K562 (cell line): ENCODE measurements at regions not wholly inside any gene's neighbourhood (a gene's known extent, or its start where the extent isn't known, plus 50 kb on each side); places are given as distances from the start of the nearest gene placed in this dataset.

ENCODE experiments used
- ATAC-seq: fragments of 200-7000 bp; cut with Tn5 transposase; 3 replicates; pipeline ENCODE4 v1.9.1; 2020; ENCODE audit warnings: moderate library complexity
- BruUV-seq: library from RNA; stranded (reverse); fragments of 400-500 nt; replicated peaks from 2 replicates; lab custom pipeline; 2021; lab: Mats Ljungman, UMichigan
- CTCF ChIA-PET: fragments of 300-600 bp; formaldehyde crosslinking; extraction: SDS; loops from one replicate; lab custom pipeline; 2021; ENCODE audit warnings: low intra/inter-chr PET ratio; lab: Yijun Ruan, JAX
- POLR2A ChIA-PET: fragments of 300-600, 350-650 bp; sonication (Branson Sonifier 250); formaldehyde crosslinking; extraction: SDS; loops from one replicate; lab custom pipeline; 2021; ENCODE audit warnings: antibody characterized with exemption, inconsistent platforms; lab: Yijun Ruan, JAX
- DNase-seq, 4 experiments: peaks; one replicate each; pipeline versions ENCODE4 v3.0.0 to v3.0.0-alpha.2; 2011 to 2018; ENCODE audit warnings: low spot score in 3 of 4, mixed read lengths in 3 of 4; ENCODE audit errors: extremely low read depth in 1 of 4
- FAIRE-seq: peaks from 2 replicates; lab custom pipeline; 2011; peaks lifted over from hg19 to GRCh38; lab: Jason Lieb, UNC
- H2AFZ ChIP-seq: 2 replicates; pipeline ENCODE4 v1.6.0; 2011; ENCODE audit warnings: low read depth, low read length, control low read depth, inconsistent platforms
- H3K27ac ChIP-seq: fragments of 200-600 bp; 3 replicates; pipeline ENCODE4 v1.8.0; 2011; ENCODE audit warnings: low read depth, mild to moderate bottlenecking, control low read depth, inconsistent platforms, low read length, moderate library complexity, mixed read lengths; ENCODE audit errors: extremely low read depth
- H3K27me3 ChIP-seq, 2 experiments: fragments of 300-600 bp in 1 of 2; 2 replicates in 1 of 2; 3 replicates in 1 of 2; pipeline versions ENCODE4 v1.6.0 to v1.8.0; 2011; ENCODE audit warnings: inconsistent platforms in 2 of 2, low read length in 2 of 2, mild to moderate bottlenecking in 1 of 2, mixed read lengths in 1 of 2, moderate library complexity in 1 of 2; ENCODE audit not compliant: control insufficient read depth in 2 of 2, insufficient read depth in 2 of 2
- H3K36me3 ChIP-seq: fragments of 300-600 bp; 3 replicates; pipeline ENCODE4 v1.8.0; 2011; ENCODE audit warnings: mild to moderate bottlenecking, low read length, inconsistent platforms; ENCODE audit not compliant: control insufficient read depth, insufficient read depth
- H3K4me1 ChIP-seq, 2 experiments: fragments of 200-600 bp in 1 of 2; replicated peaks in 1 of 2; 2 replicates in 1 of 2; 3 replicates in 1 of 2; pipeline versions ENCODE4 v1.5.1 to v1.8.0; 2011; ENCODE audit warnings: inconsistent platforms in 2 of 2, low read length in 2 of 2, mild to moderate bottlenecking in 1 of 2, mixed read lengths in 1 of 2, moderate library complexity in 1 of 2; ENCODE audit not compliant: control insufficient read depth in 2 of 2, insufficient read depth in 2 of 2
- H3K4me2 ChIP-seq: 2 replicates; pipeline ENCODE4 v1.6.1; 2011; ENCODE audit warnings: low read length, control low read depth, inconsistent platforms, mixed read lengths; ENCODE audit not compliant: insufficient read depth
- H3K4me3 ChIP-seq: fragments of 200-600 bp; sonication (generic), shearing (Covaris generic); 2 replicates; pipeline ENCODE4 v1.5.1; 2016; ENCODE audit warnings: control low read depth, inconsistent platforms
- H3K79me2 ChIP-seq: fragments of 200-600 bp; 3 replicates; pipeline ENCODE4 v1.8.0; 2011; ENCODE audit warnings: low read length, inconsistent platforms; ENCODE audit not compliant: control insufficient read depth, insufficient read depth
- H3K9ac ChIP-seq, 2 experiments: 2 replicates each; pipeline versions ENCODE4 v1.6.0 to v1.6.1; 2011; ENCODE audit warnings: low read depth in 2 of 2, low read length in 2 of 2, control low read depth in 1 of 2, inconsistent platforms in 1 of 2, mild to moderate bottlenecking in 1 of 2, mixed read lengths in 1 of 2; ENCODE audit not compliant: insufficient read depth in 1 of 2
- H3K9me1 ChIP-seq: one replicate; pipeline ENCODE4 v1.6.0; 2011; ENCODE audit warnings: inconsistent platforms, mild to moderate bottlenecking, low read length, moderate library complexity; ENCODE audit not compliant: control insufficient read depth, insufficient read depth
- H3K9me3 ChIP-seq: replicated peaks from 2 replicates; pipeline ENCODE4 v1.5.1; 2011; ENCODE audit warnings: low read depth, low read length, inconsistent platforms; ENCODE audit not compliant: control insufficient read depth, insufficient read depth
- H4K20me1 ChIP-seq: replicated peaks from 2 replicates; pipeline ENCODE4 v1.6.1; 2011; ENCODE audit warnings: low read length, inconsistent platforms, mixed read lengths; ENCODE audit not compliant: control insufficient read depth, insufficient read depth
- BCOR ChIP-seq: fragments of 450-650 bp; IDR thresholded peaks from 2 replicates; pipeline ENCODE4 v1.6.1; 2016
- KAT7 ChIP-seq: sonication (generic); formaldehyde crosslinking; IDR thresholded peaks from 2 replicates; pipeline ENCODE4 v1.8.0; 2022; ENCODE audit warnings: missing genetic modification reagents, mild to moderate bottlenecking, borderline replicate concordance
- MTF1 ChIP-seq: fragments of 250-450 bp; sonication (Bioruptor Pico); IDR thresholded peaks from 2 replicates; pipeline ENCODE4 v1.9.0; 2021; ENCODE audit warnings: moderate library complexity, mild to moderate bottlenecking, inconsistent platforms, borderline replicate concordance
- ZFP36 ChIP-seq: fragments of 150-350 bp; IDR thresholded peaks from 2 replicates; pipeline ENCODE4 v1.6.1; 2018; ENCODE audit warnings: low read length, low read depth; ENCODE audit not compliant: partially characterized antibody
- ZNF197 ChIP-seq: fragments of 200-800 bp; sonication (Bioruptor generic); IDR thresholded peaks from 2 replicates; pipeline ENCODE4 v1.6.1; 2016; ENCODE audit warnings: low read depth, missing genetic modification characterization, missing compliant biosample characterization
- WGBS: fragments of 100-300 bp; shearing (Covaris generic); methylation state at CpG from one replicate; pipeline ENCODE4 v1.1.6; 2016; ENCODE audit warnings: low coverage, mixed read lengths; ENCODE audit not compliant: insufficient coverage; ENCODE audit errors: missing lambda C conversion rate; 5-methylcytosine and 5-hydroxymethylcytosine counted together
- in situ Hi-C: fragments of 300-500 bp; cut with MboI; formaldehyde crosslinking; loops from 4 replicates; pipeline ENCODE4 v1.15.0; 2018; ENCODE audit warnings: inconsistent platforms, mixed read lengths
- intact Hi-C: fragments of 100-400 bp; cut with micrococcal nuclease; formaldehyde crosslinking; loops from 2 replicates; pipeline ENCODE4 v1.14.2; 2022
- TF ChIP-seq, protein P1 (sequence below): sonication (generic); IDR thresholded peaks from 2 replicates; pipeline ENCODE4 v1.6.1; 2016
- TF ChIP-seq, protein P2 (sequence below): sonication (generic); formaldehyde crosslinking; IDR thresholded peaks from 2 replicates; pipeline ENCODE4 v1.9.0; 2022; ENCODE audit warnings: mild to moderate bottlenecking, missing genetic modification reagents
- TF ChIP-seq, protein P3 (sequence below): fragments of 250-450 bp; sonication (Bioruptor Pico); IDR thresholded peaks from 2 replicates; pipeline ENCODE4 v1.8.0; 2022; ENCODE audit warnings: moderate library complexity, mild to moderate bottlenecking, inconsistent platforms
- TF ChIP-seq, protein P4 (sequence below): IDR thresholded peaks from 2 replicates; pipeline ENCODE4 v1.6.1; 2011; ENCODE audit warnings: borderline replicate concordance, low read depth, mild to moderate bottlenecking, moderate library complexity, low read length; ENCODE audit not compliant: insufficient read depth, poor library complexity, severe bottlenecking
- TF ChIP-seq, protein P5 (sequence below): sonication (generic); formaldehyde crosslinking; IDR thresholded peaks from 2 replicates; pipeline ENCODE4 v1.4.0; 2020; ENCODE audit warnings: mild to moderate bottlenecking, missing genetic modification reagents

DNA sequence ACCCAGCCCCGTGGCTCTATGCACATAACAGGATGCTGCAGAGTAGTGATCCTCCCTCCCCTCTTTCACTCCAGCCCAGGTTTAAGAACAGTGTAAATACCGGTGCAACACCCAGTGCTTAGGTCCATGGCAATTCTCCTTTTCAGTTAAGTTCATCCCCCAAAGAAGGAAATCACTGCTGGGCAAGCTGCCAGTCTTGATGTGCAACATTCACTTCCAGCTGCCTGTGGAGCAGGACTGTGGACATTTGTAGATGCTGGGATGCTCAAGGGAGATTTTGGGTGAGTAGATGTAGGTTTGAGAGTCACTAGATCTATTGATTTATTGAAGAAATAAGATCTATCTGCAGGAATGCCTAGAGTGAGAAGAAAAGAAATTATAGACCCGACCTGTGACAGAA is 294.3 kb upstream of the KIAA1217 start (continued):
- TF ChIP-seq, protein P1, sequence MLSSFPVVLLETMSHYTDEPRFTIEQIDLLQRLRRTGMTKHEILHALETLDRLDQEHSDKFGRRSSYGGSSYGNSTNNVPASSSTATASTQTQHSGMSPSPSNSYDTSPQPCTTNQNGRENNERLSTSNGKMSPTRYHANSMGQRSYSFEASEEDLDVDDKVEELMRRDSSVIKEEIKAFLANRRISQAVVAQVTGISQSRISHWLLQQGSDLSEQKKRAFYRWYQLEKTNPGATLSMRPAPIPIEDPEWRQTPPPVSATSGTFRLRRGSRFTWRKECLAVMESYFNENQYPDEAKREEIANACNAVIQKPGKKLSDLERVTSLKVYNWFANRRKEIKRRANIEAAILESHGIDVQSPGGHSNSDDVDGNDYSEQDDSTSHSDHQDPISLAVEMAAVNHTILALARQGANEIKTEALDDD, result no peak
- TF ChIP-seq, all 486 proteins: peak for 0

DNA sequence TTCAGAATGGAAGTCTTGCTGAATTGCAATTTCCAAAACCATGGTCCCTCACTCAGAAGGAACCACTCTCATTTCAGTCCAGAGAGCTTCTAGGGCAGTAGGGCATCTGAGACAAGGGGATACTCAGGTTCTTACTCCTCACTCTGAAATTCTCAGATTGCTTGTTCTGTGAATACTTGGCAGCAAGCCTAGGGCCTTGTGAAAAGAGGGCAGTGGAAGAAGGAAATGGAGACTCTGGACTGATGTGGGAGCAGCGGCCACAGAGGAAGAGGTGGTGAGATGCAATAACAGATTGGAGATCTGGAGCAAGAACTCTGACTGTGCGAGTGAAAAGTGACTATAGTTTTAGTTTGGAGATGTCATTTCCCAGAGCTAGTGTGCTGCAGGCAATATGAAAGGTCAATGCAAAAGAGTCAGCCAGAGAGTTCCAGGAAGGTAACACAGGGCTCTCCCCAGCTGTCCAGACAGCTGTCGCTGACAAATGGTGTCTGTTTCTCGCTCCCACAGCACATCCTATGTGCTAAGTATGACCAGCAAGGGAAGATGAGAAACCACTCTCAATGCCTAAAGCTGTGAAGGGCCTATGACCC is 291.6 kb upstream of the KIAA1217 start:
- no peaks in the 10 kb centered on the region for H3K9me1 ChIP-seq
- H3K36me3 ChIP-seq, result no peaks in the 10 kb centered on the region
- no peaks in the 10 kb centered on the region for H3K4me1 ChIP-seq
- FAIRE-seq (no peak), DNase-seq (no peak), ATAC-seq (no peak)
- H3K4me3 ChIP-seq, result no peak overlapping the region
- intact Hi-C loops (no loop called here), in situ Hi-C loops (no loop called here)
- POLR2A ChIA-PET, result no interaction called here
- H2AFZ ChIP-seq, result no peak overlapping the region
- no peaks in the 10 kb centered on the region for H4K20me1 ChIP-seq
- no peaks in the 10 kb centered on the region for H3K27me3 ChIP-seq
- H3K9ac ChIP-seq, result no peak overlapping the region
- no peak overlapping the region for H3K27ac ChIP-seq
- H3K79me2 ChIP-seq, result no peaks in the 10 kb centered on the region
- H3K9me3 ChIP-seq, result no peaks in the 10 kb centered on the region
- WGBS, result 0% methylated on average over 4 of the region's 4 CpGs
- H3K4me2 ChIP-seq, result no peak overlapping the region
- no TSS peak for BruUV-seq
- CTCF ChIA-PET, result interaction anchor here (0.6 kb wide), 1 partner anchor 205 kb away, joined by 4 read pairs; no protein-coding TSS in a partner anchor
- no peak for TF ChIP-seq KAT7 (CRISPR knock-in tag)
- no peak for TF ChIP-seq ZNF197 (CRISPR knock-in tag)
- TF ChIP-seq, protein P2, sequence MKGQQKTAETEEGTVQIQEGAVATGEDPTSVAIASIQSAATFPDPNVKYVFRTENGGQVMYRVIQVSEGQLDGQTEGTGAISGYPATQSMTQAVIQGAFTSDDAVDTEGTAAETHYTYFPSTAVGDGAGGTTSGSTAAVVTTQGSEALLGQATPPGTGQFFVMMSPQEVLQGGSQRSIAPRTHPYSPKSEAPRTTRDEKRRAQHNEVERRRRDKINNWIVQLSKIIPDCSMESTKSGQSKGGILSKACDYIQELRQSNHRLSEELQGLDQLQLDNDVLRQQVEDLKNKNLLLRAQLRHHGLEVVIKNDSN (CRISPR knock-in tag), result no peak
- TF ChIP-seq, protein P3, sequence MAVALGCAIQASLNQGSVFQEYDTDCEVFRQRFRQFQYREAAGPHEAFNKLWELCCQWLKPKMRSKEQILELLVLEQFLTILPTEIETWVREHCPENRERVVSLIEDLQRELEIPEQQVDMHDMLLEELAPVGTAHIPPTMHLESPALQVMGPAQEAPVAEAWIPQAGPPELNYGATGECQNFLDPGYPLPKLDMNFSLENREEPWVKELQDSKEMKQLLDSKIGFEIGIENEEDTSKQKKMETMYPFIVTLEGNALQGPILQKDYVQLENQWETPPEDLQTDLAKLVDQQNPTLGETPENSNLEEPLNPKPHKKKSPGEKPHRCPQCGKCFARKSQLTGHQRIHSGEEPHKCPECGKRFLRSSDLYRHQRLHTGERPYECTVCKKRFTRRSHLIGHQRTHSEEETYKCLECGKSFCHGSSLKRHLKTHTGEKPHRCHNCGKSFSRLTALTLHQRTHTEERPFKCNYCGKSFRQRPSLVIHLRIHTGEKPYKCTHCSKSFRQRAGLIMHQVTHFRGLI, result no peak
- TF ChIP-seq, protein P4, sequence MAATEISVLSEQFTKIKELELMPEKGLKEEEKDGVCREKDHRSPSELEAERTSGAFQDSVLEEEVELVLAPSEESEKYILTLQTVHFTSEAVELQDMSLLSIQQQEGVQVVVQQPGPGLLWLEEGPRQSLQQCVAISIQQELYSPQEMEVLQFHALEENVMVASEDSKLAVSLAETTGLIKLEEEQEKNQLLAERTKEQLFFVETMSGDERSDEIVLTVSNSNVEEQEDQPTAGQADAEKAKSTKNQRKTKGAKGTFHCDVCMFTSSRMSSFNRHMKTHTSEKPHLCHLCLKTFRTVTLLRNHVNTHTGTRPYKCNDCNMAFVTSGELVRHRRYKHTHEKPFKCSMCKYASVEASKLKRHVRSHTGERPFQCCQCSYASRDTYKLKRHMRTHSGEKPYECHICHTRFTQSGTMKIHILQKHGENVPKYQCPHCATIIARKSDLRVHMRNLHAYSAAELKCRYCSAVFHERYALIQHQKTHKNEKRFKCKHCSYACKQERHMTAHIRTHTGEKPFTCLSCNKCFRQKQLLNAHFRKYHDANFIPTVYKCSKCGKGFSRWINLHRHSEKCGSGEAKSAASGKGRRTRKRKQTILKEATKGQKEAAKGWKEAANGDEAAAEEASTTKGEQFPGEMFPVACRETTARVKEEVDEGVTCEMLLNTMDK, result no peak
- TF ChIP-seq ZFP36, result no peak
- no peak for TF ChIP-seq MTF1 (CRISPR knock-in tag)
- TF ChIP-seq, protein P5, sequence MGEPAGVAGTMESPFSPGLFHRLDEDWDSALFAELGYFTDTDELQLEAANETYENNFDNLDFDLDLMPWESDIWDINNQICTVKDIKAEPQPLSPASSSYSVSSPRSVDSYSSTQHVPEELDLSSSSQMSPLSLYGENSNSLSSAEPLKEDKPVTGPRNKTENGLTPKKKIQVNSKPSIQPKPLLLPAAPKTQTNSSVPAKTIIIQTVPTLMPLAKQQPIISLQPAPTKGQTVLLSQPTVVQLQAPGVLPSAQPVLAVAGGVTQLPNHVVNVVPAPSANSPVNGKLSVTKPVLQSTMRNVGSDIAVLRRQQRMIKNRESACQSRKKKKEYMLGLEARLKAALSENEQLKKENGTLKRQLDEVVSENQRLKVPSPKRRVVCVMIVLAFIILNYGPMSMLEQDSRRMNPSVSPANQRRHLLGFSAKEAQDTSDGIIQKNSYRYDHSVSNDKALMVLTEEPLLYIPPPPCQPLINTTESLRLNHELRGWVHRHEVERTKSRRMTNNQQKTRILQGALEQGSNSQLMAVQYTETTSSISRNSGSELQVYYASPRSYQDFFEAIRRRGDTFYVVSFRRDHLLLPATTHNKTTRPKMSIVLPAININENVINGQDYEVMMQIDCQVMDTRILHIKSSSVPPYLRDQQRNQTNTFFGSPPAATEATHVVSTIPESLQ, result no peak
- TF ChIP-seq BCOR, result no peak
